H9 (cell line): ENCODE measurements at regions not wholly inside any gene's neighbourhood (a gene's known extent, or its start where the extent isn't known, plus 50 kb on each side); places are given as distances from the start of the nearest gene placed in this dataset.

Experiments
- DNase-seq: peaks from one replicate; pipeline ENCODE4 v3.0.0-alpha.2; 2017
- H2AFZ ChIP-seq: one replicate; pipeline ENCODE4 v1.6.1; 2013; ENCODE audit warnings: mild to moderate bottlenecking, low read length, control low read depth, moderate library complexity
- H2AK5ac ChIP-seq: 2 replicates; pipeline ENCODE4 v1.6.1; 2013; ENCODE audit warnings: low read length, control low read depth, mixed read lengths; ENCODE audit not compliant: insufficient read length
- H2BK120ac ChIP-seq: one replicate; pipeline ENCODE4 v1.6.1; 2013; ENCODE audit warnings: low read depth, mild to moderate bottlenecking, low read length, control low read depth, inconsistent platforms; ENCODE audit not compliant: poor library complexity, severe bottlenecking
- H2BK12ac ChIP-seq: 2 replicates; pipeline ENCODE4 v1.6.1; 2013; ENCODE audit warnings: low read length, control low read depth, mixed read lengths, low read depth; ENCODE audit not compliant: insufficient read length
- H2BK15ac ChIP-seq: 2 replicates; pipeline ENCODE4 v1.6.1; 2013; ENCODE audit warnings: low read depth, low read length, control low read depth
- H2BK20ac ChIP-seq: one replicate; pipeline ENCODE4 v1.6.1; 2013; ENCODE audit warnings: low read depth, mild to moderate bottlenecking, low read length, control low read depth, inconsistent platforms; ENCODE audit not compliant: poor library complexity, severe bottlenecking
- H2BK5ac ChIP-seq: 2 replicates; pipeline ENCODE4 v1.6.1; 2013; ENCODE audit warnings: low read length, control low read depth, mixed read lengths; ENCODE audit not compliant: insufficient read length
- H3K14ac ChIP-seq: 2 replicates; pipeline ENCODE4 v1.6.1; 2013; ENCODE audit warnings: low read length, control low read depth; ENCODE audit not compliant: insufficient read depth
- H3K18ac ChIP-seq: 2 replicates; pipeline ENCODE4 v1.6.1; 2013; ENCODE audit warnings: low read depth, mild to moderate bottlenecking, mixed read lengths, low read length, control low read depth; ENCODE audit not compliant: insufficient read length
- H3K23ac ChIP-seq: 2 replicates; pipeline ENCODE4 v1.6.1; 2013; ENCODE audit warnings: low read length, control low read depth, mixed read lengths, low read depth; ENCODE audit not compliant: insufficient read length
- H3K23me2 ChIP-seq: 2 replicates; pipeline ENCODE4 v1.6.1; 2013; ENCODE audit warnings: low read depth, mild to moderate bottlenecking, mixed read lengths, low read length, control low read depth; ENCODE audit not compliant: insufficient read length, poor library complexity, severe bottlenecking
- H3K27ac ChIP-seq: 2 replicates; pipeline ENCODE4 v1.5.1; 2013; ENCODE audit warnings: low read length, control low read depth, mixed read lengths, low read depth; ENCODE audit not compliant: insufficient read length
- H3K27me3 ChIP-seq: 2 replicates; pipeline ENCODE4 v1.6.1; 2013; ENCODE audit warnings: low read length, control low read depth, inconsistent platforms; ENCODE audit not compliant: insufficient read depth
- H3K4ac ChIP-seq: 2 replicates; pipeline ENCODE4 v1.6.1; 2013; ENCODE audit warnings: low read depth, mild to moderate bottlenecking, control low read depth, inconsistent platforms, low read length, moderate library complexity
- H3K4me1 ChIP-seq: 2 replicates; pipeline ENCODE4 v1.6.1; 2013; ENCODE audit warnings: low read length, control low read depth, inconsistent platforms; ENCODE audit not compliant: insufficient read depth
- H3K4me2 ChIP-seq: 2 replicates; pipeline ENCODE4 v1.6.1; 2013; ENCODE audit warnings: low read length, control low read depth, mixed read lengths; ENCODE audit not compliant: insufficient read length, insufficient read depth
- H3K56ac ChIP-seq: 2 replicates; pipeline ENCODE4 v1.6.1; 2013; ENCODE audit warnings: low read depth, mild to moderate bottlenecking, mixed read lengths, low read length, control low read depth; ENCODE audit not compliant: insufficient read length
- H3K79me1 ChIP-seq: 2 replicates; pipeline ENCODE4 v1.6.1; 2013; ENCODE audit warnings: low read depth, mild to moderate bottlenecking, moderate library complexity, low read length, control low read depth, inconsistent platforms; ENCODE audit not compliant: insufficient read depth, poor library complexity, severe bottlenecking
- H3K79me2 ChIP-seq: 2 replicates; pipeline ENCODE4 v1.6.1; 2013; ENCODE audit warnings: low read length, control low read depth, inconsistent platforms; ENCODE audit not compliant: insufficient read depth
- H3K9ac ChIP-seq: 2 replicates; pipeline ENCODE4 v1.6.1; 2013; ENCODE audit warnings: low read length, control low read depth, mixed read lengths; ENCODE audit not compliant: insufficient read length; ENCODE audit errors: extremely low read depth
- H3K9me3 ChIP-seq: one replicate; pipeline ENCODE4 v1.6.1; 2013; ENCODE audit warnings: low read depth, low read length, inconsistent platforms; ENCODE audit not compliant: control insufficient read depth
- H3T11ph ChIP-seq: one replicate; pipeline ENCODE4 v1.6.1; 2013; ENCODE audit warnings: mild to moderate bottlenecking, low read length, control low read depth, inconsistent platforms
- H4K20me1 ChIP-seq: one replicate; pipeline ENCODE4 v1.6.1; 2013; ENCODE audit not compliant: control insufficient read depth, insufficient read length, insufficient read depth
- H4K5ac ChIP-seq: 2 replicates; pipeline ENCODE4 v1.6.1; 2013; ENCODE audit warnings: low read depth, mild to moderate bottlenecking, mixed read lengths, low read length, control low read depth; ENCODE audit not compliant: insufficient read length
- H4K8ac ChIP-seq: replicated peaks from 2 replicates; pipeline ENCODE4 v1.6.1; 2013; ENCODE audit warnings: low read length, control low read depth, mixed read lengths, low read depth; ENCODE audit not compliant: insufficient read length
- H4K91ac ChIP-seq: 2 replicates; pipeline ENCODE4 v1.6.1; 2013; ENCODE audit warnings: low read depth, mild to moderate bottlenecking, moderate library complexity, mixed read lengths, low read length, control low read depth; ENCODE audit not compliant: insufficient read length
- H3K27ac Mint-ChIP-seq, 3 experiments: 2 replicates in 2 of 3; 3 replicates in 1 of 3; pipeline ENCODE4 v1.8.0; 2020 to 2021; ENCODE audit warnings: mixed read lengths in 3 of 3, mild to moderate bottlenecking in 1 of 3, moderate library complexity in 1 of 3
- H3K27me3 Mint-ChIP-seq: 2 replicates; pipeline ENCODE4 v1.8.0; 2021; ENCODE audit warnings: low read depth, mild to moderate bottlenecking, moderate library complexity, mixed read lengths
- H3K36me3 Mint-ChIP-seq, 3 experiments: 2 replicates in 2 of 3; 3 replicates in 1 of 3; pipeline ENCODE4 v1.8.0; 2020 to 2021; ENCODE audit warnings: low read depth in 3 of 3, mixed read lengths in 3 of 3; ENCODE audit not compliant: insufficient read depth in 1 of 3
- H3K4me1 Mint-ChIP-seq, 2 experiments: 2 replicates each; pipeline ENCODE4 v1.8.0; 2020; ENCODE audit warnings: mixed read lengths in 2 of 2
- H3K4me3 Mint-ChIP-seq, 2 experiments: 2 replicates in 1 of 2; 3 replicates in 1 of 2; pipeline ENCODE4 v1.8.0; 2020 to 2021; ENCODE audit warnings: mild to moderate bottlenecking in 2 of 2, mixed read lengths in 2 of 2, moderate library complexity in 1 of 2
- H3K9me3 Mint-ChIP-seq, 2 experiments: 2 replicates in 1 of 2; 3 replicates in 1 of 2; pipeline ENCODE4 v1.8.0; 2020; ENCODE audit warnings: mild to moderate bottlenecking in 2 of 2, mixed read lengths in 2 of 2, moderate library complexity in 1 of 2
- CTCF ChIP-seq: fragments of 200-600 bp; sonication (generic); conservative IDR thresholded peaks from 3 replicates; pipeline ENCODE4 v1.8.0; 2021; ENCODE audit warnings: antibody characterized with exemption, mild to moderate bottlenecking
- WGBS: extraction: QIAGEN DNeasy Blood & Tissue Kit; methylation state at CpG from one replicate; pipeline ENCODE4 v1.1.7; 2013; ENCODE audit warnings: missing lambda C conversion rate, low lambda C conversion rate, mixed read lengths; ENCODE audit not compliant: insufficient read length; ENCODE audit errors: extremely low coverage; 5-methylcytosine and 5-hydroxymethylcytosine counted together

GRCh38 chr3:105958237-105959000 lies 89.6 kb upstream of the CBLB start:
- Histone ChIP-seq H2BK5ac (no peak overlapping the region), H4K20me1 (no peaks in the 10 kb centered on the region), H3K23me2 (no peaks in the 10 kb centered on the region), H3K56ac (no peak overlapping the region), H2BK120ac (no peak overlapping the region), H2AK5ac (no peak overlapping the region), H3K14ac (no peak overlapping the region), H3K79me2 (no peaks in the 10 kb centered on the region), H4K8ac (no peak overlapping the region), H3K4ac (no peak overlapping the region), H3K9ac (no peak overlapping the region), H4K91ac (no peak overlapping the region), H4K5ac (no peak overlapping the region), H3K79me1 (no peaks in the 10 kb centered on the region), H2BK12ac (no peak overlapping the region), H2BK20ac (no peak overlapping the region), H3K27ac (no peak overlapping the region), H3K27me3 (no peaks in the 10 kb centered on the region), H3K9me3 (no peaks in the 10 kb centered on the region), H2BK15ac (no peak overlapping the region), H3K4me1 (no peaks in the 10 kb centered on the region), H3K4me2 (no peak overlapping the region), H2AFZ (no peak overlapping the region), H3K18ac (no peak overlapping the region), H3K23ac (no peak overlapping the region), H3T11ph (no peak overlapping the region)
- DNase-seq = no peak
- Mint-ChIP-seq H3K36me3 (no peaks in the 10 kb centered on the region; a peak in 2 of 7 replicates), H3K4me3 (no peak overlapping the region), H3K4me1 (peaks cover 4 to 7% of the 10 kb centered on the region in 2 experiments; a peak in 2 of 4 replicates), H3K27ac (no peak overlapping the region), H3K9me3 (no peaks in the 10 kb centered on the region; a peak in 1 of 5 replicates), H3K27me3 (no peaks in the 10 kb centered on the region)
- TF ChIP-seq CTCF = no peak
- no CpG with 5 or more reads among the region's 5 CpGs for WGBS
